ENCODE measurements at regions not wholly inside any gene's neighbourhood (a gene's known extent, or its start where the extent isn't known, plus 50 kb on each side); places are given as distances from the start of the nearest gene placed in this dataset.

- Histone ChIP-seq H3K4me3 (no peak overlapping the region), H3K27me3 (no peaks in the 10 kb centered on the region), H3K4me1 (peaks cover 0 to 2% of the 10 kb centered on the region in 2 donors), H3K9me3 (no peaks in the 10 kb centered on the region), H3K36me3 (no peaks in the 10 kb centered on the region), H3K27ac (no peak overlapping the region)
- no peak for DNase-seq (ENCODE audit: low spot score in 2 of 2)
- intact Hi-C loops (cut with DNase I), result no loop called here
- TF ChIP-seq, protein P1, sequence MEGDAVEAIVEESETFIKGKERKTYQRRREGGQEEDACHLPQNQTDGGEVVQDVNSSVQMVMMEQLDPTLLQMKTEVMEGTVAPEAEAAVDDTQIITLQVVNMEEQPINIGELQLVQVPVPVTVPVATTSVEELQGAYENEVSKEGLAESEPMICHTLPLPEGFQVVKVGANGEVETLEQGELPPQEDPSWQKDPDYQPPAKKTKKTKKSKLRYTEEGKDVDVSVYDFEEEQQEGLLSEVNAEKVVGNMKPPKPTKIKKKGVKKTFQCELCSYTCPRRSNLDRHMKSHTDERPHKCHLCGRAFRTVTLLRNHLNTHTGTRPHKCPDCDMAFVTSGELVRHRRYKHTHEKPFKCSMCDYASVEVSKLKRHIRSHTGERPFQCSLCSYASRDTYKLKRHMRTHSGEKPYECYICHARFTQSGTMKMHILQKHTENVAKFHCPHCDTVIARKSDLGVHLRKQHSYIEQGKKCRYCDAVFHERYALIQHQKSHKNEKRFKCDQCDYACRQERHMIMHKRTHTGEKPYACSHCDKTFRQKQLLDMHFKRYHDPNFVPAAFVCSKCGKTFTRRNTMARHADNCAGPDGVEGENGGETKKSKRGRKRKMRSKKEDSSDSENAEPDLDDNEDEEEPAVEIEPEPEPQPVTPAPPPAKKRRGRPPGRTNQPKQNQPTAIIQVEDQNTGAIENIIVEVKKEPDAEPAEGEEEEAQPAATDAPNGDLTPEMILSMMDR (IDR thresholded peaks at IDR 0.05), result no peak
Measured at GRCh38 chr21:28442085-28442484, 550.6 kb downstream of the LTN1 start.

- no peaks in the 10 kb centered on the region for H3K9me3 ChIP-seq
- no peak overlapping the region for H3K27ac ChIP-seq
- H3K36me3 ChIP-seq, result no peaks in the 10 kb centered on the region
- TF ChIP-seq, protein P1 (IDR thresholded peaks at IDR 0.05), result no peak
- H3K27me3 ChIP-seq, result no peaks in the 10 kb centered on the region
- intact Hi-C loops (cut with DNase I), result no loop called here
- H3K4me3 ChIP-seq, result no peak overlapping the region
- H3K4me1 ChIP-seq, result peaks cover 0 to 2% of the 10 kb centered on the region in 2 donors
- no peak for DNase-seq (ENCODE audit: low spot score in 2 of 2)
Measured at GRCh38 chr21:28439788-28440187, 552.9 kb downstream of the LTN1 start.

DNA sequence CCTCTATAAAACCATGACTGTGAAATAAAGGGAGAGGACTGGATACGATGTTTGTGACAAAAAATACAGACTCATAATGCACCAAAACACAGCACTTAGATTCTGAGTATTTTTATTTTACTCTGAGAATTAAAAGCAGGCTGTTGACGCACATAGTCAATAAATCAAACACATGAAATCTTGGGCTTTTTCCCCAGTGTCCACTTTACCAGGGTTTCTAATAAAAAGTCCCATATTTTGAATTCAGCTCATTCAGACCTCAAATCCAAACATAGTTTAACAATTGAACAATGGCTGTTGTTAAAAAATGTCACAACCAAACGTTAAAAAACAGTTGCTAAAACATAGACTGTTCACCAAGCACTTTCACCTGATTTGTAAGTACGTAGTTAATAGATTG is 553.4 kb downstream of the LTN1 start:
- H3K27me3 ChIP-seq, result no peaks in the 10 kb centered on the region
- no peaks in the 10 kb centered on the region for H3K36me3 ChIP-seq
- H3K4me1 ChIP-seq, result no peaks in the 10 kb centered on the region
- no peak overlapping the region for H3K27ac ChIP-seq
- intact Hi-C loops (cut with DNase I), result no loop called here
- no peak overlapping the region for H3K4me3 ChIP-seq
- TF ChIP-seq, protein P1 (IDR thresholded peaks at IDR 0.05), result no peak
- DNase-seq (ENCODE audit: low spot score in 2 of 2), result no peak
- no peaks in the 10 kb centered on the region for H3K9me3 ChIP-seq

DNA sequence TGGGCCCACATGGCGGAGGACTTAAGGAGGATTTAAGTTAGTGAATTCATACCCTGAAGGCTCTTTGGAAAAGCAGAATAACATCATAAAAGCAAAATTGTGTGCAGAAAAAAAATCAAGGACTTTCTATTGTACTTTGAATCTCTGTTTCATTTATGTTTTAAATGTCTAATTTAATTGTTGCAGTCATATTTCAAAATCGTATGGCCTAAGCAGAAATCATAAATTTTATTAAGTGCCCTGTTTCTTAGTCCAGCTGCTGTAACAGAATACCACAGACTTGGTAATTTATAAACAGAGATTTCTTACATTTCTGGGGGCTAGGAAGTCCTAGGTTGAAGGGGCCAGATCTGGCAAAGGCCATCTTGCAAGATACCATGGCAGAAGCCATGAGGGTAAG is 555.6 kb downstream of the LTN1 start:
- Histone ChIP-seq H3K27ac (no peak overlapping the region), H3K9me3 (no peaks in the 10 kb centered on the region), H3K4me1 (no peaks in the 10 kb centered on the region), H3K36me3 (no peaks in the 10 kb centered on the region), H3K4me3 (no peak overlapping the region), H3K27me3 (no peaks in the 10 kb centered on the region)
- no peak for DNase-seq (ENCODE audit: low spot score in 2 of 2)
- TF ChIP-seq, protein P1 (IDR thresholded peaks at IDR 0.05), result no peak
- intact Hi-C loops (cut with DNase I), result no loop called here

GRCh38 chr21:28436286-28436932 is 556.3 kb downstream of the LTN1 start:
- Histone ChIP-seq H3K4me1 (no peaks in the 10 kb centered on the region), H3K4me3 (no peak overlapping the region), H3K27ac (no peak overlapping the region), H3K36me3 (no peaks in the 10 kb centered on the region), H3K9me3 (no peaks in the 10 kb centered on the region), H3K27me3 (no peaks in the 10 kb centered on the region)
- no peak for DNase-seq (ENCODE audit: low spot score in 2 of 2)
- TF ChIP-seq, protein P1 (IDR thresholded peaks at IDR 0.05), result no peak
- intact Hi-C loops (cut with DNase I), result no loop called here
